ENCODE measurements at regions not wholly inside any gene's neighbourhood (a gene's known extent, or its start where the extent isn't known, plus 50 kb on each side); places are given as distances from the start of the nearest gene placed in this dataset.

GRCh38 chr10:43749145-43749576 is 100.5 kb upstream of the ZNF32 start:
- no peak overlapping the region for H3K4me3 ChIP-seq
- H3K36me3 ChIP-seq, result no peaks in the 10 kb centered on the region
- no peak for DNase-seq
- TF ChIP-seq POLR2A (IDR thresholded peaks at IDR 0.05) (no peak), EP300 (IDR thresholded peaks at IDR 0.05) (no peak), CTCF (IDR thresholded peaks at IDR 0.05) (no peak), POLR2AphosphoS5 (IDR thresholded peaks at IDR 0.05) (no peak)
- no peaks in the 10 kb centered on the region for H3K4me1 ChIP-seq
- H3K9me3 ChIP-seq, result no peaks in the 10 kb centered on the region
- H3K27me3 ChIP-seq, result no peaks in the 10 kb centered on the region
- H3K27ac ChIP-seq, result no peak overlapping the region
- 85 to 89% methylated on average over 13 of the region's 13 CpGs for WGBS, 2 donors
- no peak for ATAC-seq (ENCODE audit: low FRiP score in 2 of 2)

GRCh38 chr10:43748560-43748959 is 99.9 kb upstream of the ZNF32 start:
- Histone ChIP-seq H3K27me3 (no peaks in the 10 kb centered on the region), H3K9me3 (no peaks in the 10 kb centered on the region), H3K4me3 (no peak overlapping the region), H3K36me3 (no peaks in the 10 kb centered on the region), H3K4me1 (no peaks in the 10 kb centered on the region), H3K27ac (no peak overlapping the region)
- WGBS, 2 donors, result 81 to 87% methylated on average over 5 to 7 of the region's 7 CpGs
- no peak for DNase-seq
- ATAC-seq (ENCODE audit: low FRiP score in 2 of 2), result no peak
- TF ChIP-seq CTCF (IDR thresholded peaks at IDR 0.05) (no peak), POLR2A (IDR thresholded peaks at IDR 0.05) (no peak), POLR2AphosphoS5 (IDR thresholded peaks at IDR 0.05) (no peak), EP300 (IDR thresholded peaks at IDR 0.05) (no peak)

GRCh38 chr10:43746906-43747305 is 98.2 kb upstream of the ZNF32 start:
- DNase-seq (no peak), ATAC-seq (ENCODE audit: low FRiP score in 2 of 2) (no peak)
- Histone ChIP-seq H3K9me3 (no peaks in the 10 kb centered on the region), H3K4me3 (no peak overlapping the region), H3K27ac (no peak overlapping the region), H3K27me3 (no peaks in the 10 kb centered on the region), H3K36me3 (no peaks in the 10 kb centered on the region), H3K4me1 (no peaks in the 10 kb centered on the region)
- 60 to 85% methylated on average over 1 of the region's 1 CpG for WGBS, 2 donors
- TF ChIP-seq EP300 (IDR thresholded peaks at IDR 0.05) (no peak), POLR2AphosphoS5 (IDR thresholded peaks at IDR 0.05) (no peak), POLR2A (IDR thresholded peaks at IDR 0.05) (no peak), CTCF (IDR thresholded peaks at IDR 0.05) (no peak)

GRCh38 chr10:43739161-43739560 is 90.5 kb upstream of the ZNF32 start:
- H3K27me3 ChIP-seq, result no peaks in the 10 kb centered on the region
- H3K27ac ChIP-seq, result no peak overlapping the region
- ATAC-seq (ENCODE audit: low FRiP score in 2 of 2) (no peak), DNase-seq (no peak)
- WGBS, 2 donors, result 68 to 78% methylated on average over 1 of the region's 1 CpG
- no peaks in the 10 kb centered on the region for H3K9me3 ChIP-seq
- no peaks in the 10 kb centered on the region for H3K36me3 ChIP-seq
- H3K4me1 ChIP-seq, result no peaks in the 10 kb centered on the region
- TF ChIP-seq EP300 (IDR thresholded peaks at IDR 0.05) (no peak), POLR2AphosphoS5 (IDR thresholded peaks at IDR 0.05) (no peak)
- H3K4me3 ChIP-seq, result no peak overlapping the region

- TF ChIP-seq POLR2A (IDR thresholded peaks at IDR 0.05) (no peak), EP300 (IDR thresholded peaks at IDR 0.05) (no peak), POLR2AphosphoS5 (IDR thresholded peaks at IDR 0.05) (no peak), CTCF (IDR thresholded peaks at IDR 0.05) (no peak)
- DNase-seq (no peak), ATAC-seq (ENCODE audit: low FRiP score in 2 of 2) (no peak)
- WGBS, 2 donors, result 65 to 68% methylated on average over 2 to 3 of the region's 3 CpGs
- H3K36me3 ChIP-seq, result no peaks in the 10 kb centered on the region
- H3K4me1 ChIP-seq, result no peaks in the 10 kb centered on the region
- H3K27ac ChIP-seq, result no peak overlapping the region
- no peaks in the 10 kb centered on the region for H3K27me3 ChIP-seq
- no peak overlapping the region for H3K4me3 ChIP-seq
- H3K9me3 ChIP-seq, result no peaks in the 10 kb centered on the region
These were observed 88.3 kb upstream of the ZNF32 start for GRCh38 chr10:43737003-43737402.
